Frontal cortex (tissue), 3 donors: ENCODE measurements at regions not wholly inside any gene's neighbourhood (a gene's known extent, or its start where the extent isn't known, plus 50 kb on each side); places are given as distances from the start of the nearest gene placed in this dataset.

Source experiments
- DNase-seq, 2 donors: peaks; one replicate each; pipeline ENCODE4 v3.0.0; 2012; ENCODE audit warnings: low spot score in 2 of 2
- FAIRE-seq: peaks from 2 replicates; lab custom pipeline; 2012; peaks lifted over from hg19 to GRCh38; lab: Jason Lieb, UNC
- donor health status: control.
- donor health status: control.
- donor health status: control.

DNA sequence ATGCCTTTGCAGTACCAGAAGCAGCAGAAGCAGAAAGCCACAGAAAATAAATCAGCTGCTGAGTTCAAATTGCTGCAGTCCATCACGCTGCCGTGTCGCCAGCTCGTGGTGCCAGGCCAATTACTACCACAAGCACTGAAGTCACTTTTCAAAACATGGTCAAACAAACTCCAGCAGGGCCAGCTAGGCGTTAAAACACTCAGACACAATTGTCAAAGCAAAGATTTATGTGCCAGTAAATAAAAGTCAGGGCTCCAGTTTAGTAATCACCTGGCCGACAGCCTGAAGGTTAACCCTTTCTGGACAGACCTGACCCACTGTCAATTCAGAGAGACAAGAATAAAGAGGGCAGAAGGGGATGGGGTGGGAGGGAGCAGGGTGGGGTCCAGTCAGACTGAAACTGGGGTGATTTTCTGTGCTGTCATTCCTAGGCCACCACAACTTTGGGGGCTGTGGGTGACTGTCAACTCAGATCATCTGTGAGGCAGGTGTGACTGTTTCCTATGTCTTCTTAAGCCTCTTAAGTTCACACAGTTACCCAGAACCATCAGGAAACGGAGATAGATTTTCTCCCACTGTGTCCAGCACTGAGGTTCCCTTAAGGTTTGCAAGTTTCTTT, 109.8 kb upstream of the FUT8 start:
- FAIRE-seq (no peak), DNase-seq (no peak)

DNA sequence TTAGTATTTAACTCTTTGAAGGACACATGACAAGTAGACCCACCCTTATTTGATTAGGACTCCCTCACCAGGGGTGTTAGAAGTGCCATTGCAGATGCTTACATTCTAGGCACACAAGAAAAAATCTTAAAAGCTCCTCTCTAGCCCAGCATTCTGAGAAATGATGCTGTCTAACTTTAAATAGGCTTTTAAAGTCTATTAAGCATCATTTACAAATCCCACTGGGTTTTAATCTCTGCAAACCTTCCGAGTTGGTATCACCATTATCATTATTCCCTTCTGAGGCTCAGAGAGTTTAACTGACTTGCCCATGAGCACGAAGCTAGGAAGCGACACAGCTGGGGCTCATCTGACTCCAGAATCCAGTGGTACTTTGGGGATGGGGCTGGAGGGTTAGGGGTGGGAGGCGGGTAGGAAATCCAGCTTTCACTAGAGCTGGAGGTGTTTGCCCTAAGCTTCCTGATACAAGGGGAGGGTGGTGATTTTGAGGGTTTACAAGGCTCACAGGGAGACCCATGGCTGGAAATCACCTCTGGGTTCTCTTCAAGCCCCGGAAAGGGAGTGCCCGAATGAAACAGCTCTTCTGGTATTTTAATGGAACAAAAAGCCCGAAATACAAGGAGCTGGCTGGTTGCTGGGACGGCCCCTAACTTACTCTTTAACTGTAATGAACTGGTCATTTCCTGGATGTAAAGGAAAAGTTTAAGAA, 109.2 kb upstream of the FUT8 start:
- DNase-seq (no peak), FAIRE-seq (no peak)

DNA sequence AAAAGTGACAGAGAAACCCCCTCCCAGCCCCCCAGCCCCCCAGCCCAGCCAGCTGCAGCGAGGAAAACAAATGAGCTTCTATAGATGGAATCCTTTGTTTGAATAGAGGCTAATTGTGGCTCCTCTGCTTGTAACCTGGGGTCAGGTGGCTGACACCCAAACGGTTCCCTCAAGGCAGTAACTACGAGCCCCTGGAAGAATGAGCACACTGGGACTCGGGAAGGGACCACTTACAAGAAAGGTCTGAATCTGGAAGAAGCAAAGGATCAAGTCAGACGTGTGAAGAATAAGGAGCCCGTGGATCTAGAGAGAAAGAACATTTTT, 108.7 kb upstream of the FUT8 start:
- FAIRE-seq, result no peak
- DNase-seq, result no peak

DNA sequence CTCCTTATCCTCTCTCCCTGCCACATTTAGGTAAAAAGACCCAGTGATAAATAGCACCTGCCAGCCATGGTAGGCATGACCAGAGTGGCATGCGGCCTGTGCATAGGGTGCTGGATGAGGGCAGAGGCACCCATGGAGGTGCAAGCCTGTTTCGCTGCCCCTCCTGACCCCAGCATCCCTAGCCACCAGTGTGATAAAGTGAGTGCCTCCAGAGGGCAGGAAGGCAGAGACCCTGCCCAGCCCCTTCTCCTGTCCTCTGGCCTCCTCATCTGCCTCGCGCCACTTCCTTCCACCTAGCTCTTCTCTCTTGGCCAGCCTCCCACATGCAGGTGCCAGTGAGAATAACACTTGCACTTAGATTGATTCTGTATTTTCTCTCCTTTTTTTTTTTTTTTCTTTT, 108.3 kb upstream of the FUT8 start:
- FAIRE-seq (no peak), DNase-seq (no peak)

DNA sequence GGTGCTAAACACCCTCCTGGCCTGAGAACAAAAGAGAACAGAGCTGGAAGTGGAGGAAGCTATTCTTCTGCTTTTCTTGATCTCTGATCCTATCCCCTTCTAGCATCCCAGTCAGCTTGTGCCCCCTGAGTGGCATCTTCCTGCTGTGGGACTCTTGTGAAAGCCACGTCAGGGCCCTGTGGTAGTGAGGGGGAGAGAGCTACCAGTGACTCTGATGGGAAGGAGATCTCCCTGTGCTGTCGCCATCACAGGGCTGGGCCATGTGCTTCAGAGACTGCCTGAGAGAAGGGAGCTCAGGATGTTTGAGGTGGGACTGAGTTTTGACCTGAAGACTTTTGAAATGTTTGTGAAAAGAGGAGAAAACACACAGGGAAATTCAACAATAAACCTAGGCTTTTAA, 107.6 kb upstream of the FUT8 start:
- DNase-seq, result no peak
- FAIRE-seq, result no peak

DNA sequence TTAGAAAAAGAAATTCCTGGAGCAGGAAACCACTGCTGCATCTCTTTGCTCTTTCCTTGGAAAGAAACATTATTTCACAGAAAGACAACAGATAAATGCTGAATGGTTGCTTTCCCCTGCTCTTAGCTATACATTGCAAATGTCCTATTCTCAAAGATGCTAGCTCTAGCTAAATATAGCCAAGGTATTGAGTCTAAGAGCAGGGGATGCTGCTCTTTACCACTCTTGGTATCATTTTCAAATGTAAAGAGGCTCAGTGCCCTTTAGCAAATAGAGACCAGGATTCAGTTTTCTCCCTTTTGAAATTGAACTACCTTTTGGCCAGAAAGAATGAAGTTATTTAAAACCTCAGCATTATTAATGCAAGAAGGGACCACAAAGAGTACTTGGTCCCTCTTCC, 104.0 kb upstream of the FUT8 start:
- FAIRE-seq, result no peak

DNA sequence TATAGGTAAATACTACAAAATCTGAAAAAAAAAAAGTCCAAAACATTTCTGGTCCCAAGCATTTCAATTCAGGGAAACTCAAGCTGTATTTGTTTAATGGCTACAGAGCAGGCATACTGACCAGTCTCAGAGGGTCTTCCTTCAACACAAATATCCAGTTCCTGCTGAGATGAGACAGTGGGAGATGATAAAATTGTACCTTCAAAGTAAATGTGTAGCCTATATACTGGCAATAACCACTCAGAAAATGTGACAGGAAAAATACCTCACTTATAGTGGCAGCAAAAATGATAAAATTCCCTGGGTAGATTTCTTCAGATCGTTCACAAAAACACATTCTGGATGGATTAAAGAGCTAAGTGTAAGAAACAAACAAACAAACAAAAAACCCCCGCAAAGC, 102.0 kb upstream of the FUT8 start:
- DNase-seq, result no peak
- no peak for FAIRE-seq

More for the DNA sequence above, 104.0 kb upstream of the FUT8 start:
- no peak for DNase-seq

DNA sequence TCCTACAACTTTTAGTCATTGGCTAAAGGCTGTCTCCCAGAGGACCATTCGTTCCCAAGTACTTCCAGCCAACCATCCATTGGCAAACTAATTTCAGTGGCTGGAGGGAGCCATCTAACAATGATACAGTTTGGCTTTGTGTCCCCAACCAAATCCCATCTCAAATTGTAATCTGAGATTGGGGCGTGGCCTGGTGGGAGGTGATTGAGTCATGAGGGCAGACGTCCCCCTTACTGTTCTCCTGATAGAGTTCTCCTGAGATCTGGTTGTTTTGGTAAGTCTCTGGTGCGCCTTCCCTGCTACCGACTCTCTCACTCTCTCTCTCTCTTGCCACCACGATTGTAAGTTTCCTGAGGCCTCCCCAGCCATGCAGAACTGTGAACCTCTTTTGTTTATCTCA, 99.7 kb upstream of the FUT8 start:
- DNase-seq (no peak), FAIRE-seq (no peak)

DNA sequence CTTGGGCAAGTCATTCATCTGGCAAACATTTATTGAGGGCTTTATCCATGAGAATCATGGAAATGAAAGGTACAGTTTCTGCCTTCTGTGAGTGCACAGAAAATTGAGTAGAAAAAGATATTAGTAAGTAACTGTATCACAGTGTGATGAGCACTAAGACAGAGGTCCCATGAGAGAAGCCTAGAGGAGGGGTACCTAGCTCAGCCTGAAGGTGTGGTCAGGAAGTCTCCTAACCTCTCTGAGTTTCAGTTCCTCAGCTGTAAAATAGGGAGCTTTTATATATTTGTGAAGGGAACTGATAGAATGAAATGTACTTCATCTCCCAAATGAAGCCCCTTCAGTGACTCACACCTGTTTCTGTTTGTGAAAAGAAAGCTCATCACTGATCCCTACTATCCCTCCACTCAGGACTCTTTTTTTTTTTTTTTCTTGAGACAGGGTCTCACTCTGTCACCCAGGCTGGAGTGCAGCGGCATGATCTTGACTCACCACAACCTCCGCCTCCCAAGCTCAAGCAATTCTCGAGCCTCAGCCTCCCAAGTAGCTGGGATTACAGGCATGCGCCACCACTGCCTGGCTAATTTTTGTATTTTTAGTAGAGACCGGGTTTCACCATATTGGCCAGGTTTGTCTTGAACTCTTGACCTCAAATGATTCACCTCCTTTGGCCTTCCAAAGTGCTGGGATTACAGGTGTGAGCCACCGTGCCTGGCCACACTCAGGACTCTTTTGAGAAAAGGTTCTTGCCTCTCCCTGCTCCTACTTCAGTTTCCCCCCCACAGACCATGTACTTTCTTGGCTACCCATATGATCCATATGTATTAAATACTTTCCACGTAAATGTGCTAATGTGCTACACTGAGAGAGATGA, 93.7 kb upstream of the FUT8 start:
- FAIRE-seq (no peak), DNase-seq (no peak)

DNA sequence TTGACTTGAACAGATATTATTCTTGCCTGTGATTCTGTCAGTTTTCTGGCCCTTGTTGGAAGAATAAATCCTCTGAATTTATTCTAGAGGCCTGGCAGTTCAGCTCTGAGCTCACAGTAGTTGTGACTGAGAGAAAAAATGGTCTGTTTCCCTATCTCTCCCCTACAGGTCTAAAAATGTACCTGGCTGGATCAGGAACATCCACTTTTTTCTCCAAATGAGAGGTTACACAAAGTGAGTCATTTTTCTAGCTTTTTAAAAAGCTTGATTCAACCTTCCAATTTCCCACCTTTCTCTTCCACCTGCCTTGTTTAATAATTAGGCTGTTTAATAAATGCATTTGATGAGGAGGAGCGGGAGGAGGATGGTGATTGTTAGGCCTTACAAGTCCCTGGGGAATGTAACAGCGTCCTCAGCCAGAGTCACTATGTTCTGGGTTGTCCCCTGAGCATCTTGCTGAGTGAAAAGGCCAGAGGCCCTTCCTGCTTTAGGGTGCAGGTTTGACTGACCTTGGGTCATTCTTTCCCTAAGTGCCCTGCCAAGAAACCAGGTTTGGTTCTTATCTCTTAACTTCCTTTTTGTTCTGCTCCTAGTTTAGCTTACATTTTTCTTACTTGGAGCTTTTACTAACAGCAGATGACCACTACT, 91.7 kb upstream of the FUT8 start:
- DNase-seq (no peak), FAIRE-seq (no peak)

DNA sequence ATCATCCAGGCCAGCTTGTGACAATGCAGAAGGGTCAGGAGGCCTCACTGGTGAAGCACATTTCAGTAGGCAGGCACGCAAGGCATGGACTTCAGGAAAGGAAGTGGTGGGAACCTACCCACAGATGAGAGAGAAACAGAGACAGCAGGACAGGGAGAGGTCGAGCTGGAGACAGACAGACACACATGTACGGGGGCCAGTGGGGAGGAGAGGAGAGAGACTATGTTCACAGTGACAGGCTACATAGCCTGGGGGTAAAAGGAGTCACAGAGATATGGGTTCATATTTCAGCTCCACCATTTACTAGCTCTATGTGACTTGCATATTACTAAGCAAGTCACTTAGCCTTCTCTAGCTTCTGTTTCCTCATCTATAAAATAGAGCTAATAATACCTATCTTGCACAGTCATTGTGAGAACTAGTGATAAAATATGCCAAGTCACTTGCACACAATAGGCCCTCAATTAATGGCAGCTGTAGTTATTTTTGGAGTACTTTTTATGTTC, 91.1 kb upstream of the FUT8 start:
- FAIRE-seq, result no peak
- no peak for DNase-seq

DNA sequence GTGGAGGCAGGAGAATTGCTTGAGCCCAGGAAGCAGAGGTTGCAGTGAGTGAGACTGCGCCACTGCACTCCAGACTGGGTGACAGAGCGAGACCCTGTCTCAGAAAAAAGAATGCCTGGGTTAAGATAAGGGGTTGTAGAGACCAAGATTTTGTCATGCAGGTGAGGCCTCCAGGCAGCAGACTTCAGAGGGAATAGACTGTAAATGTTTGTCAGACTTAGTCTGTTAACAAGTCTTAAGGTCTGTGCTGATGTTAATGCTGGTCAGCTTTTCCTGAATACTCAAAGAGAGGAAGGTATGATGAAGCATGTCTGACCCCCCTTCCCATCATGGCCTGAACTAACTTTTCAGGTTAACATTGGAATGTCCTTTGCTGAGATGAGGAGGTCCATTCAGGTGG, 83.0 kb upstream of the FUT8 start:
- FAIRE-seq (no peak), DNase-seq (no peak)

DNA sequence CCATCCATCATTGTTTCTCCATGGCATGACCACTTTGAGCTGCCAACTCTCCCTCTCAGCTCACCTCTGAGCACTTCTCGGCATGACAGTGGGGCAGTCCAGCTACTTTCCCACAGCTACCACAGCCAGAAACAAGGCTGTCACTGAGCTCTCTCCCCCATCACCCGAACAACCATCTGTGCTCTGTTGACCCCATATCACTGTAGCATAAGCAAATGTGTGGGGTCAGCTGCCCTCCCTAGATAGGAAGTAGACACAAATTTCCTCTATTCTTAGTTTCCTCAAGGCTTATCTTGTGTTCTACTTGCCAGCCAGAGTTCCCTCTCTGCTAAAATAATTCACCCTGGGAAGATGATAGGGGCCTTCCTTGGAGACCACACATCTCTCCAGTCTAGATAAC, 82.6 kb upstream of the FUT8 start:
- FAIRE-seq (no peak), DNase-seq (no peak)

DNA sequence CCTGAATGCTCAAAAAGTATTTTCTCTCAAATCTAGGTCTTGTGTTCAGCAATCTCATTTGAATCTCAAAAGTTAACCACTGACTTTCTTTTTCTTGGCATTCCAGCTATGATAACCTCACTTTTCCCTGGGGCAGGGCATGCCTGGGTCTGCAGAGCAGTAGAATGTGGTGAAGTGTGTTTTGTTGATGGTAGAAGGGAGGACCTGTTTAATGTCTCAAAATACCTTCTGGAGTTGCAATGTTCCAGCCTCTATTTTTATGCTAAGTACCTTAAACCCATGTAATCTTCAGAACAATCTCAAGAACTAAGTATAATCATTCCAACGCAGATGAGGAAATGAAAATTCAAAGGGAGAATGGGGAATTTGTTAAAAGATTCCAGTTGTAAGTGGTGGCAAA, 82.1 kb upstream of the FUT8 start:
- no peak for DNase-seq
- no peak for FAIRE-seq

DNA sequence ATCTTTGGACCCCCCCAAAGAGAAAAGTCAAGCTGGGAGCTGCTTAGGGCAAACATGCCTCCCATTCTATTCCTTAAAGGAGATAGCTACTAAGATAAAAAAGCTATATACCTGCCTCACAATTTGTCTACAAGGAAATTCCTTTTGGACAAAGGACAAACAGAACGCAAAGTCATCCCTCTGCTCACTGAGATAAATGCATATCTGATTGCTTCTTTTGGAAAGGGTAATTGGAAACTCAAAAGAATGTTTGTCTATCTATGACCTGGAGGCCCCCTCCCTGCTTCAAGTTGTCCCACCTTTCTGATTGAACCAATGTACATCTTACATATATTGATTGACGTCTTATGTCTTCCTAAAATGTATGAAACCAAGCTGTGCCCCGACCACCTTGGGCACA, 80.9 kb upstream of the FUT8 start:
- FAIRE-seq (no peak), DNase-seq (no peak)

DNA sequence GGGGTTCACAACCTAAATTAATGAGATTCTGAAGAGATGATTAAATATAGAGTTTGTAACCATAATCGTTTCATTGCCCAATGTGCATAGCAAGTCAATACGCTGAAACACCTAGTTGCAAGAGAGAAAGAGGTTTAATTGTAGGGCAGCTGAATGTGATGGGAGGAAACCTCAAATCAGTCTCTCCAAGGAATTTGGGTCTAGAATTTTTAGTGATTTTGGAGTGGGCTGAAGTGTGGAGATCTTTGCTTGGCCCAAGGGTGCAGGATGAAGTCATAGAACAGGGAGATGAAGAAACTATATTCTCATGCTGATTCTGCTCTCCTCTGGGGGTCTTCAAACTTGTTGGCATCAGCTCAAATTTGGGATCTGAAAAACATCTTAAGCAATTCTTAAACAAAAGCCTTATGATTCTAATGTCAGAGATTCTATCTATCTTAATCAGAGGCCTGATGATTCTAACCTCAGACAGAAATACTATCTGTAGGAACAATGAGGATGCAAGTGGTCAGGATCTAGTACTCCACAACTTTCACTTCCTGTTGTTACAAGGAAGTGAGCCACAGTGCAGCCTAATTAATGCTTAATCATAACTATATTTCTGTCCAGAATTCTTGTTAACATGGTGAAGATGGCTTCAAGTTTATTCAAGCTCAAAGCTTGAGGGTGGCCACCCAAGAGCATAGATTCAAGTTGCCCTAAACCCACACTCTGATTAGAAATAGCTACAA, 80.2 kb upstream of the FUT8 start:
- DNase-seq, result no peak
- no peak for FAIRE-seq

DNA sequence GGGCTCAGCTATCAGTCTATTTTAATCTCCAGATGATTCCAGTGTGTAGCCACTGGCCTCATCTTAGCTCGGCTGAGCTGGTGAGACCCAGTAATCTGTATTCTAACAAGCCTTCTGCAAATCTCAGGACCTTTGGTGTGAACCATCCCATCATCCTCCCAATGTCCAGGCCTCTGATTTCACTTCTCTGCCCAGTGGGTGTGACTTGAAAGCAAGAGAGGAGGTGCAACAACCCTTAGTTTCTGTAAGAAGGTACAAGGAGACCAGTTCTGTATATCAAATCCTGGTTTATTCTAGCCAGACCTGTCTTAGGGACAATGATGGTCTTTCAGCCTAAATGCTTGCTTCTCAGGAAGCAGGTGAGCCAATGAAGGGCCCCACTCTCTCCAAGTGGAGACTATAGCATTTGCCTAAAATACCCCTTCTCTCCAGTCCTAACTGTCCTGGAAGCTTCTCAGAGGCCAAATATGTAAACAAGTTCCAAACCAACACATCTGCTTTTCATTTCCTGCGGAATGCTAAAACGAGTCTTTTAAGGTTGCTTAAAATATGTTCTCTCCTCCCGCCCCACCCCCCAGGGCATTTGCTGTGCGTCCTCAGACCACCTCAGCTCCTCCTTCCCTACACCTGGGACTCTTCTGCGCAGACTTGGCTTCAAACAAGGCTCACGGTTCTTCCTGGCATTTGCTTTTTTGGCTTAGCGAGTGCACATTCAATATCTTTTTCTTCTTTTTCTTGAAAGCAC, 78.4 kb upstream of the FUT8 start:
- no peak for DNase-seq
- no peak for FAIRE-seq

DNA sequence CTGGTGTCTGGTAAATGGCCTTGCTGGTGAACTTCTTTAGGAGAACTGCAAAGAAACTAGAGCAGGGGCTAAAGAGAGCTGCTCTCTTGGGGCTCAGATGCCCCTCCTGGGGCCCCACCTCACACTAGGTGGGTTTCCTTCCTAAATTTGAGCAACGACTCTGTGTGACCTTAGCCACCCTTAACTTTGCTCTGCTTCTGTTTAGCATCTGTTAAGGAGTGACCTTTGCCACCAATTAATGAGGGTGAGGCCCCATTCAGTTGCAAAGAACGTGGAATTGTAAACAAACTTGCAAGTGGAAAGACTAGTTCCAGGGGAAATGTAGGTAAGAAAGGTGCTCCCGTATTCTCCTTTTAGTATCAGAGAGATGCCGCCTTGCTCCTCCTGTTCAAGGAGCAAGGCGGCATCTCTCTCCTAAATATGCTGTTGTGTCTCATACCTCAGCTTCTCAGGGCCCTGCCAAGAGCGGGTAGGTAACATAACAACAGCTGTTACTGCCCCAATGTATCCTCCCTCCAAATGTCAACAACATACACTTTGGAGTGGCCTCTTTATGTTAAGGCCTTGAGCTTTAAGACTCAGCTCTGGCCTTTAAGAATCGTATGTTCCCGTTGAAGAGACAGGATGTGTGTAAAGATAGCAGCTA, 77.6 kb upstream of the FUT8 start:
- FAIRE-seq (no peak), DNase-seq (no peak)

DNA sequence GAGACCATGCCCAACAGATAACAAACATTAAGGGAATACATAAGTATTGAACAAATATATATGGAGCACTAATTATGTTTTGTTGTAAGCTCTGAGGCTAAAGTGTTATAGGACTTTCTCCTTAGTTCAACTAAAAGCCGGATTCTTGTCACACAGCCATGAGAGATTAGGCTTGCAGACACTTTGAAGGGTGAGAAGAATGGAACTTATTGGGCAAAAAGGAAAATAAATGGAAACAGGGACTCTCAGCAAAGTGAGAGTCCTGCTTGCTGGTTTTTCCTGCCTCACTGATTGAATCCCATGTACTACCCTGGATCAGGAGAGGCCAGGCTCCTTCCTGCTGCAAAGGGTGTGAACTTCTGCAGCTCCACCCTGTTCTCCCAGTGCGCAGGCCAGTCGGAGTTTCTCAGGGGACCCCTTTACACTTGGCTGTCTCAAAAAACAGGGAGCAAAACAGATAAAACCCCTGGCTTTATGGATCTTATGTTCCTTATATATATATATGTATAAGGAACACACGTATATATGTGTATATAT, 77.1 kb upstream of the FUT8 start:
- FAIRE-seq (no peak), DNase-seq (no peak)
